Kidney tubule cell (primary cell): ENCODE measurements at regions not wholly inside any gene's neighbourhood (a gene's known extent, or its start where the extent isn't known, plus 50 kb on each side); places are given as distances from the start of the nearest gene placed in this dataset.

Experiments used
- DNase-seq: peaks from one replicate; pipeline ENCODE4 v3.0.0-alpha.2; 2018; ENCODE audit warnings: low spot score

- no peak for DNase-seq
Measured at GRCh38 chr4:74651198-74651597, 143.1 kb downstream of the BTC start.

DNA sequence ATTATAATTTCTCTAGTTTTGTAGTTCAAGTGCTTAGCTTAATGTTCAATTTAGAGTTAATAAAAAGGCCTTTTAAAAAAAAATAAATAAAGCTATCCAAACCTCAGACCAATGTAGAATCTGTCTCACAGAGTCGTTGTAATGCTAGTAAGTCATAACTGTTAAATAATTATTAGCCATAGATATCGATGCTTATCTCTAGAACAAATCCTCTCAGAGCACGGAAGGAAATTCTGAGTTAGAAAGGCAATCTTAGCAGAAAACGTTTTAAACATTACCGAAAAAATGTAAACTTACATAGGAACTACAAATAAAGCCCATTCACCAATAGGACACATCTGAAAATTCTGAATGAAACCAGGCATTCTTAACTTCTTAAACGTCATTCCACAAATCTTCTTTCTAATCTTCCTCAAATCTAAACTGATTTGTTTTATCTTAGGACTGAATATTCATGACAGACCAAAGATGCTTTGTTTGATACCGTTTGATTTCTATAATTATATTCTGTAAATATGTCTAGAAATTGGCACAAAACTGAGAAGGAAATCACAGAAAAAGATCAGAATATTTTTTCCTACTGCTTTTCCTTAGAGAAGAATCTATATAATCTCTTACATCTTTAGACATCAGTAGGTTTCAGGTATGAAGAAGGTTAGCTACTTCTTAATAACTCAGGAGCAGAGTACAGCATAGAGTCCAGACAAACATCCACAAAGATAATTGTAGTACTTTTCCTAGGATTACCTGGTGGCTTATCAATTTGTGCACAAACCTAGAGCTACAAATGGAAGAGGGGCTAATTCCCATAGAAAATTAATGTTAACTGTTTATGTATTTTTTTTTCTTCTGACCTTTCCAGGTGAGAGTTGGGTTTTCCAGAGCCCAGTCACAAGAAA is 140.7 kb downstream of the BTC start:
- DNase-seq, result no peak

- peak; percentile 95 for DNase-seq
Measured at GRCh38 chr4:74654230-74654681, 140.1 kb downstream of the BTC start.

- DNase-seq, result peak; percentile 52
Measured at GRCh38 chr4:74656596-74656995, 137.7 kb downstream of the BTC start.

DNA sequence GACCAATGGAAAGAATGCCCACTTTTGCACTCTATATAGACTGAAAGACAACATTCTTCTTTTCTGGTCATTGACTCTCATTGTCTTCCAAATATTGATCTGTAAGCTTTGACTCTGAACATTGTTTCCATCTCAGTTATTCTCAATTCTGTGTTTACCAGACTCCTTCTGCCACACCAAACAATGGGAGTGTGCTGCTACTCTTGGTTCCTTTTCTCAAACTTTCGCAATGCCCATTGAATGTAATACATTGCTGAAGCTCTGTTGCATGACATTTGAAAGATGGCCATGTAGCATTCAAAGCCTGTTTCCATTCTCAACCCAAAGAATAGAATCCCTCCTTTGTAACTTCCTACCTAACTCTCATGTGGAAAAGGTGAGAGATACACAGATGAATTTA is 136.2 kb downstream of the BTC start:
- DNase-seq, result no peak

- peak; percentile 99 for DNase-seq
Measured at GRCh38 chr4:74659576-74660411, 134.5 kb downstream of the BTC start.

- DNase-seq, result no peak
Measured at GRCh38 chr4:74660866-74661265, 133.5 kb downstream of the BTC start.

DNA sequence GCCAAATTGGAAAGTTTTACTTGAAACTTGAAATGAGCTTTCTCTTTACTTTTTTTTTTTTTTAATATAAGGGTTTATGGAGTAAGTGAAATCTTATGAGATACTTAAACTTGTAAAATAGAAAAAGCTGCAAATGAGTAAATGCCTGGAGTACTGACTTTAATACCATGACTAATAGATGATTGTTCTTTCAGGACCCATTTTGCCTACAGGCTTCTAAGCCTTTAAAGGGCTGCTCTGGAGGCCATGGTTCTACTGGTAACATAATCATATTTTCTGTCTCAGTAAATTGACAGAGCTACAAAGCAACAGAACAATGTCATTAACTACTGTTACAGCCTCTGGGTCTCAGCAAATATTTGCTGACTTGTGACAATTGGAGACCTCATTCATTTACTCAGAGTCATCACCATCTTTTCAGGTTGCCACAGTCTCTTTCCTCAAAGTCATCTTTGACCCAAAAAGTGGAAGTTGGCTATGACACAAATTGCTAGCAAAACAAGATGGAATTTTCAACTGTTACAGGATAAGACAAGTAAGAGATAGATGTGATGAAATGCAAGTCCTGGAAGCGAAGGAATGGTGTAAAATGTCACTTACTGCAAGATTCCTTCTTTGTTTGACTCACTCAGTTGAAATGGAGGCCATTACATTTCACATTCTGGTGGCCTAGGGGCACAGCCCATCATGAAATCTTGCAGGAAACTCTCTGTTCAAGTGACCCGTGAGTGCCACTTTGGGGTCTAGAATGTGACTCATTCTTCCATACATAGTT is 132.7 kb downstream of the BTC start:
- peak; percentile 45 for DNase-seq

GRCh38 chr4:74663631-74664030 is 130.7 kb downstream of the BTC start:
- no peak for DNase-seq

DNA sequence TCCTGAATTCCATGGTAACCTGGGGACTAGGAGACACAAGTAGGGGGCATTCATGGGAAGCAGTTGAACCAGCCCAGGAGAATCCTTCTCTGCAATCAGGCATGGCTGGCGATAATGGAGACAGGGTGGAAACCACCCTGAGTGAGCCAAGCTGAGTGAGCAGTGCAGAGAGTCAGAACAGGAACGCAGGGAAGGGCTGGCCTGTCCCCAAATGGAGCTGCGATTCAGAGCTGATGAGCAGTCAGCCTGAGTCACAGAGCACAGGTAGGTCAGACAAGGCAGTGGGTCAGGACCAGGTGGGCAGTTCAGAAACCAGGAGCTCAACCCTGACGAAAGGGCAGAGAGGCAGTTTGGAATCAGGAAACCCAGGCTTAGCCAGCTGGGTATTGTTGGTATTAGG is 129.0 kb downstream of the BTC start:
- peak; percentile 89 for DNase-seq

DNA sequence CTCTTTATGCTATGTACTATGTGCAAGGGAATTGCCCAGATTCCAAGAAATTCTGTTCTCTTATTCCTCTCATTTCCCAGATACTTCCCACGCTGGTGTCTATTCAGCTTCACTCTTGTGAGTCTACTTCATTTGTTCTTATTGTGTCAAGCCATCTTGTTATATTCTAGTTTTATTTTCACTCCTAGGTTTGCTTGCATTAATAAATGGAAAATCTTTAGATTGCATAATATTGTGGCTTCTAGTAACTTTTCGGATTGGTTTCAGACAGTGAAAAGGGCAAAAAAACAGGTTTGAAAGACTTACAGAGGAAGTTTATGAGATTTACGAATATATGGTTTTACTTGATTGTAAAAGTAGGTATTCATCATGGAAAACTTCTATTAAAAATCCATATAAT is 128.4 kb downstream of the BTC start:
- DNase-seq, result no peak

DNA sequence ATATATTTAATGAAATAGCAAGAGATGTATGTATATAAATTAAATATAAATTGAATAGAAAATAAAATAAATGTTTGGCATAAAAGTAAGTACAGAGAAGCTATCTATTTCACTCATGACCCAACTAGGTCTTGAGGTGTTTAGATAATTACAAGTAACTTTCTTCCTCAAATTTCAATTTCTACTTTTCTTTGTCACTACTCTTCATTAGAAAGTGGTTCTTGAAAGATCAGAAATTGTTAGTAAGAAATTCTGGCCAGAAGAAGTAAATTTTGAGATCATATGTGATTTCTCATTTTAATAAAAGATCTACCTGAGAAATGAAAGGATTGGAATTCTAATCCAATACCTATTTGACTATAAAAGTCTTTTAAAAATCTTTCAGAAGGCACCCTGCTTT is 126.9 kb downstream of the BTC start:
- DNase-seq, result no peak

GRCh38 chr4:74667944-74668343 is 126.4 kb downstream of the BTC start:
- no peak for DNase-seq

DNA sequence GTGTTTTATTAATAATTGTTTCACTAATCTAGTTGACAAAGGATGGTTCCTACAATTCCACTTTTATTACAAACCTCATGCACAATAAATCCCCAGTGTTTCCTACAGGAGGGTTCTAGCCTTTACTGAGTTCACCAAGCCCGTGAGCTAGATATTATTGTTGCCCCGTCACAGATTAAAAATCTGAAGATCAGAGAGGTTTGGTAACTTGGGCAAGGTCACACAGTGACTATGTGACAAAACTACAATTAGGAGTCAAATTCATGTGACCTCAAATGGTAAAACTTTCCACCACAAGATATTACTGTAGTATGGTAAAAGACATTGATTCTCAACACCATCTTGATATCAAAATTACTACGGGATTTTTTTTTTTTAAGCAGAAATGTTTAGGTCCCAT is 124.6 kb downstream of the BTC start:
- DNase-seq, result no peak

- DNase-seq, result no peak
Measured at GRCh38 chr4:74670583-74670982, 123.7 kb downstream of the BTC start.

- DNase-seq, result peak; percentile 76
Measured at GRCh38 chr4:74671080-74671698, 123.1 kb downstream of the BTC start.

- DNase-seq, result no peak
Measured at GRCh38 chr4:74674750-74675149, 119.6 kb downstream of the BTC start.

- DNase-seq, result peak; percentile 77
Measured at GRCh38 chr4:74675673-74676279, 118.5 kb downstream of the BTC start.

- DNase-seq, result peak; percentile 99
Measured at GRCh38 chr4:74682567-74683359, 111.6 kb downstream of the BTC start.

DNA sequence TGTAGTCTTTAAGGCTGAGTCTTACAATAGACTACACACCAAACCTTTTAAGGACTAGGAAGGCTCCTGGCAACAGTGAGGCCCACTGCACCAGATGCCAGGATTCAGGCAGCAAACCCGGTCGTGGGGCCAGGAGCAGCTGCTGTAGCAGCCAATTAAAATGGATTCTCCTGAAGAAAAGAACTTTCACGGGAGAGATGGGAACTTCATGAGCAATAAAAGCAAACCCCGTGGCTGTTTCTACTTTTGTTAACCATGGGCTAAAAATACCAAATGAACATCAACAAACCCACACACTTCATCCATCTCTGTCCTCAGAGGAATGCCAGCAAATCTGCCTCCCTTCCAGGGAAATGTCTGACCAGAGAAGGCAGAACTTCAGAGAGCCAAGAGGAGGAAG is 101.4 kb downstream of the BTC start:
- DNase-seq, result no peak
